ENCODE measurements at regions not wholly inside any gene's neighbourhood (a gene's known extent, or its start where the extent isn't known, plus 50 kb on each side); places are given as distances from the start of the nearest gene placed in this dataset.
"Not testable (repeated sequence)": the region's sequence is repeated elsewhere in the genome, so short reads cannot be mapped to it uniquely, and the experiment has no call there.

GRCh38 chr7:119886525-119886924 lies 386.4 kb upstream of the KCND2 start:
- TF ChIP-seq TAF1 (IDR thresholded peaks at IDR 0.05; ENCODE audit: low read depth); CTCF (IDR thresholded peaks at IDR 0.05; ENCODE audit: poor library complexity, severe bottlenecking); EZH2 (IDR thresholded peaks at IDR 0.05; ENCODE audit: borderline replicate concordance, insufficient read depth, low read length, poor library complexity, severe bottlenecking); EP300 (conservative IDR thresholded peaks at IDR 0.05; ENCODE audit: poor library complexity, severe bottlenecking); REST (IDR thresholded peaks at IDR 0.05; ENCODE audit: borderline replicate concordance); POLR2AphosphoS5 (IDR thresholded peaks at IDR 0.05); RAD21 (conservative IDR thresholded peaks at IDR 0.05); SMC3 (conservative IDR thresholded peaks at IDR 0.05; ENCODE audit: poor library complexity): not testable (repeated sequence)

Data from neural cell (in vitro differentiated cells).